Choroid plexus epithelial cell (primary cell): ENCODE measurements at regions not wholly inside any gene's neighbourhood (a gene's known extent, or its start where the extent isn't known, plus 50 kb on each side); places are given as distances from the start of the nearest gene placed in this dataset.

Experiments used
- DNase-seq: peaks from one replicate; pipeline ENCODE4 v3.0.0-alpha.2; 2010; ENCODE audit warnings: low read depth
- H3K4me3 ChIP-seq: 2 replicates; pipeline ENCODE4 v1.5.1; 2011; ENCODE audit warnings: low read depth, mild to moderate bottlenecking, control low read depth, low read length, moderate library complexity
- CTCF ChIP-seq: conservative IDR thresholded peaks from 2 replicates; pipeline ENCODE4 v1.5.1; 2011; ENCODE audit warnings: low read depth, mild to moderate bottlenecking, control low read depth, inconsistent platforms, low read length, moderate library complexity

DNA sequence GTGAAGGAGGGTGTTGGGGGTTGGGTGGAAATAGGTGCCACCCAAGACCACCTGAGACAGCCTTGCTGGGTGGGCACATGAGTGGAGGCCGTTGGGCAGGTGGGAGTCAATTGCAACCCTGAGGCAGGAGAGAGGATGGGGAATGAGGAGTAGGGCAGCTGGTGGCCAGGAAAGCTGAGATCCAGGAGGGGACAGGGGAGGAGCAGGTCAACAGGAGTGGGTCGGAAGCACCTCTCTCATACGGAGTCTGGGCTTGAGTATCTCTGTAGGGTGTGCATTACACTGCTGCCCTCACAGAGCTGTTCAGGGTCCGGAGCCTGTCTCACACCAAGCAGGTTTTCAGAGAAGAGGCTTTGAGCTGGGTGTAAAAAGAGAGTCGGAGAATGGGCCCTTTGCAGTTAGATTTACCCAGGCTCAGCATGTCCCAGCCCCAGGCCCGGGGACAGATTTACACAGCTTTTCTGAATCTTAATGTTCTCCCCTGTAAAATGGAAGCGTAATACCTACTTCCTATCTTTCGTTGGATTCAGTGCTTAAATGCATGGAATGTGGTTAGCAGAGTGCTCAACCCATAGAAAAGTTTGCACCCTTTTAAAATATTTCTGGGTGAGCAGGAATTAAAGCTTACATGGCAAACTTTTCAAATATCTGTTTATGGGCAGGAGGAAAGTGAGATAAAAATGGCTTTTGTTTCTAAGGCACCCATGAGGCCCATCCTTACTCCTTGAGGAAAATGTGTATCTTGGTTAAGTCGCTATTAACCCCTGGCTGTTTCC, 144.0 kb upstream of the MYCN start:
- no peak for DNase-seq
- no peak for TF ChIP-seq CTCF
- H3K4me3 ChIP-seq: no peak overlapping the region

DNA sequence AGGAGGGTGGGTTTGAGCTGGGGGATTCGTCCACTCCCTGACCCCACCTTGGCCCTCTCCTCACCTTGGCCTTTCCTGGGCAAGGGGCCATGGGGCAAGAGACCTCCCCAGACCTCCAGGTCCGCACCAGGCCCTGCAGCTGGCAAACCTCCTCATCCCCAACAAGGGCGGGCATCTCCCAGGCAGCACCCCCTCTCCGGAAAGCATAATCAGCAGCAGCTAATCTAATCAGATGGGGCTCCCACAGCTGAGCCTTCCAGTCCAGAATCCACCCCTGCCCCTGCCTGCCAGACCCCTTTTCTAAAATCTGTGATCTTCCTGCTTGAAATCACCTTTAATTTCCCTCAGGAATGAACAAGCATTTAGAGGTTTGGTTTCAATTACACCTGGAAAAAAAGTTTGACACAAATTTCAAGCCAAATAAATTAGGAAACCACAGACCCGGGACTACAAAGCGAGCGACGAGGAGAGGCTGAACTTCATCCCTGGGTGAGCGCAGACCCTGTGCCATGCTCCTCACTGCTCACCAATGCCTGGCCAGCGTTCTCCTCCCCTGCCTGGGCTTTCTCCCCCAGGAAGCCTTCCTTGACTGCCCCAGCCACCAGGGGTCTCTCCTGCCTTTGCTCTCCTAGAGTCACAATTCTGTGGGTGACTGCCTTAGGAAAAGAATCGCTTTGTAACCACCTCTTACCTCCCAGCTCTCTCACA, 143.0 kb upstream of the MYCN start:
- TF ChIP-seq CTCF: no peak
- DNase-seq: no peak

DNA sequence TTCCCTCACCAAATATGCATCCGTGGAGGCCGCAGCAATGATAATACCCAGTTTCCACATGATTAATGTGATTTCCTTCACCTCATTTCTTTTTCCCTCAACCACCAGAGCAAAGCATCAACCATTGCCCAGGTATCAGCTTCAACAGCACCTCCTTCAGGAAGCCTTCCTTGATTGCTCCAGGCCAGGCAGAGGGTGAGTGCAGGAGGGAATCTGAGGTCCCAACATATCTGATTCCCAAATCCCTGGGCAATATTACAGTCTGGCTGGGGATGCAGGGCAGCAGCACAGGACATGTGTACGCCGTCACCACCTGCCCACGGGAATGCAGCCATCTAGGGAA, 142.4 kb upstream of the MYCN start:
- TF ChIP-seq CTCF: no peak
- DNase-seq: no peak
- H3K4me3 ChIP-seq: no peak overlapping the region

More for the DNA sequence above, 143.0 kb upstream of the MYCN start:
- H3K4me3 ChIP-seq: no peak overlapping the region

GRCh38 chr2:15798701-15799431, 141.5 kb upstream of the MYCN start:
- DNase-seq: no peak
- no peak for TF ChIP-seq CTCF
- no peak overlapping the region for H3K4me3 ChIP-seq

DNA sequence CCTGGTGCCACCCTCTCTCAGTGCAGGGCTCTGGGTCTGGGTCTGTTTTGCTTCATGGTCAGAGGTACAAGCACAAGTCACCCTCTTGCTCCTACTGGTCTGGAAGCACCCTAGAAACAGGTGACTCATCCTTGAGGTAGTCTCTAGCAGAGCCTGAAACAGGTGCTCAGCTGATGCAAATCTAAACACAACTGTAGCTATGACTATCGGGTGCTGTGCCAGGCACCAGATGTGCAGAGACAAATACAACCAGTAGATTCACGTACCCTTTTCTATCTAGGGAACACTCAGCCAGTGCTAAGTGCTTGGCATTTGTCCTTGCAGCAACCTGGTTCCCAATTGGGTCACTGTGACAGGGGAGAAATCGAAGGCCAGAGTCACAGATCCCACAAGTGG, 140.9 kb upstream of the MYCN start:
- TF ChIP-seq CTCF: no peak
- no peak overlapping the region for H3K4me3 ChIP-seq
- no peak for DNase-seq

GRCh38 chr2:15800495-15801329, 139.6 kb upstream of the MYCN start:
- no peak overlapping the region for H3K4me3 ChIP-seq
- TF ChIP-seq CTCF: no peak
- DNase-seq: peak; percentile 19
